ENCODE measurements at regions not wholly inside any gene's neighbourhood (a gene's known extent, or its start where the extent isn't known, plus 50 kb on each side); places are given as distances from the start of the nearest gene placed in this dataset.

- DNase-seq (ENCODE audit: low read depth in 2 of 2, low spot score in 1 of 2) = no peak
Observed at GRCh38 chr13:43983373-43983772, 103.7 kb downstream of the LACC1 start.

GRCh38 chr13:43984292-43984691 lies 104.6 kb downstream of the LACC1 start:
- DNase-seq (ENCODE audit: low read depth in 2 of 2, low spot score in 1 of 2) = no peak

DNA sequence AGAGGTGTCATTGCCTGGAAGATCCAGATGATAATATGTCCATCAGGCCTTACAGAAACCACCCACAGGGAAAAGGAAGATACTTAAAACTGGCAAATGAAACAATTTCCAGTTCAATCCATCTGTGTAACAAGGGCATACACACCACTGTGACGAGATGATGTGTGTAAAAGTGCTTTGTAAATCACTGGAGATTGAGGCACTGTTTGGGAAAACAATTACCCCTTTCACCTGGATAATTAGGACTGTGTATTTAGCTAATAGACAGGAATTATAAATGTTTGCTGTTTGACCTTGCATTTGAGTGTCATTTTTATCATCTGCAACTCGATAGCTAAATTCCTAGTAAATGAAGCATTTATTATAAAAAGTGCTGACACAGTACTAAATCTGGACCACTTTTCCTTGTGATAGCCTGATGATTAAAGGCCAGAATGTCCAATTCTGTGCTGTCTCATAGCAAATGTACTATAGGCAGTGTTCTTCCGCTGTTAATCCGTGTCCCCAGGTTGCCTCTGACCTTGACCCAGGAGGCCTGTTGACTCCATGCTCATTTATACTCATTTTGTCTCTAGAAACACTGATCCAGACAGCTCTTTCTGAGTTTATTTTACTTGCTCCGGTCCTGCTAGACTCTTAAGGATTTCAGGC lies 105.8 kb downstream of the LACC1 start:
- DNase-seq (ENCODE audit: low read depth in 2 of 2, low spot score in 1 of 2) = no peak

DNA sequence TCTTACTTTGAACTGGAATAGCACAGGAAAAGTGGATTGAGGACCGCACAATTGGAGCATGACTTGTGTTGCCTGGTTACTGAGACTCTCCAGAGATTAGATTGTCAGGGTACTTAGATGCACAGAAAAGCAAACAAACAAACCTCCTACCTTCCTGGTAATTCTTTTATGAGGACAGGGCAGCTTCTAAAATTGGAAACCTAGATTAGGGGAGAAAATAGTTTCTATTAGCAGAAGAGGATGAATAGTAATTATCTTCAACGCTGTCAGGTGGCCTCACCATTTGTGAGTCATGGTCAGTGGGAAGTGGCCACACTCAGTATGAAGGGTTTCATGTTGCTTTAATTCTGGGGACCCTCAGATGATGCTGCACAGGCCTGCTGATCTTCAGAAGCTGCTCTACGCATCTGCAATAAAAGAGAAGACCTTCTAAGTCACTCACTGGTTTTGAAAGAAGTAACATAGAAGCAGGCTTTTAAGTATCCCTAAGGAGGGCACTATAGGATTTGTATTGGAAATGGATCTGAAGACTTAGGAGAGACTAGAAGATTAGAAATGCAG lies 106.8 kb downstream of the LACC1 start:
- DNase-seq (ENCODE audit: low read depth in 2 of 2, low spot score in 1 of 2) = no peak

GRCh38 chr13:43988302-43988701 lies 108.6 kb downstream of the LACC1 start:
- DNase-seq (ENCODE audit: low read depth in 2 of 2, low spot score in 1 of 2) = no peak

GRCh38 chr13:43990021-43990420 lies 110.3 kb downstream of the LACC1 start:
- DNase-seq (ENCODE audit: low read depth in 2 of 2, low spot score in 1 of 2) = no peak

DNA sequence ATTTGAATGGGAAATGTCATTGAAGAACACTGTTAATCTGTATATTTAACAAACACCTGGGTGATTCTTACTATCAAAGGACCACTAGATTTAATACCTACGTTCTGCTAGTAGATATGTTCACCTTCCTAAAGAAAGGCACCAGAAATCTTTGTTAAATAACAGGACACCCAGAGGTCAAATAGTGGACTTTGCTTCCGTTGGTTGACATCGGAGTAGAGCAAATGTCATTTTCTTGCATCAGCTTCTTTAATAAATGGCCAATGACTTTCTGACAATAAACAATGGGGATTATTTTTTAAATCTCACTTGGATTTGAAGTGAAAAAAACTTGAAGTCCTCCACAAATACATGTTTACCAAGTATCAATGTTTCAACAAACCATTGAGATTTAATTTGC lies 111.1 kb downstream of the LACC1 start:
- DNase-seq (ENCODE audit: low read depth in 2 of 2, low spot score in 1 of 2) = no peak

DNA sequence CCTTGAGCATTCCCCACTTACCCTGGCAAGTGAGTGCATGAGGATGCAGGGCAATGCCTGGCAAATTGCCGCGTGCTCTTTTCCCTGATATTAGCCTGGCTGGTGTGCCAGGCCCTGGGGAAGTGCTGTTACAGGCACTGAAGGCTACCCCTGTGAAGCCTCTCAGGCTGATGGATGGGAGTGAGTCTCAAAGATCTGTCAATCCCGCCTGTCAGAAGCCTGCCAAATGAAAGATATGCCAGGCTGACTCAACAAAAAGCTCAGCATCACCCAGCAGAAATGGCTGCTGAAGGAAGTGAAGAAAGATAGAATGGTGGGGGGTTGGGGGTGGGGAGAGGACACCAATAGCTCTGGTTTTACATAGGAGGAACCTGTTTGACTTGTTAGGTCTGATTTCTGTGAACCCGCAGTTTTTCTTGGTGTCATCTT lies 112.1 kb downstream of the LACC1 start:
- DNase-seq (ENCODE audit: low read depth in 2 of 2, low spot score in 1 of 2) = no peak

DNA sequence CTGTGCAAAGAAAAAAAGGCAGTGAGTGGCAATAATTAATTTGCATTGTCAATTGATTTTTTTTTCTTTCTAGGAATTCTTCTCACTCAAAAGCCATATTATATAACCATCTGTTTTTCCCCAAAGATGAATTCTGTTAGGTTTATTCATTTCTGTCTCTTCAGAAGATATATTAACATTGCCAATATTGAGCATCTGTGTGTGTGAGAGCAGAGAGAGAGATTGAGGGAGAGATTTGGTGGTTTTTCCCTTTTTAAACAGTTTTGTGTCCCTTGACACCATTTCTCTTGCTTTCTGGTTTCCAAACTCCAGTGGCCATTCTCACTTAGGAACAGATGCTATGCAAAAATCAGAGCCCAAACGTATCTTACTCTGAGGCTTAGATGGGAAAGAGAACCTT lies 112.5 kb downstream of the LACC1 start:
- DNase-seq (ENCODE audit: low read depth in 2 of 2, low spot score in 1 of 2) = no peak

- no peak for DNase-seq (ENCODE audit: low read depth in 2 of 2, low spot score in 1 of 2)
Observed at GRCh38 chr13:43994999-43995859, 115.5 kb downstream of the LACC1 start.

DNA sequence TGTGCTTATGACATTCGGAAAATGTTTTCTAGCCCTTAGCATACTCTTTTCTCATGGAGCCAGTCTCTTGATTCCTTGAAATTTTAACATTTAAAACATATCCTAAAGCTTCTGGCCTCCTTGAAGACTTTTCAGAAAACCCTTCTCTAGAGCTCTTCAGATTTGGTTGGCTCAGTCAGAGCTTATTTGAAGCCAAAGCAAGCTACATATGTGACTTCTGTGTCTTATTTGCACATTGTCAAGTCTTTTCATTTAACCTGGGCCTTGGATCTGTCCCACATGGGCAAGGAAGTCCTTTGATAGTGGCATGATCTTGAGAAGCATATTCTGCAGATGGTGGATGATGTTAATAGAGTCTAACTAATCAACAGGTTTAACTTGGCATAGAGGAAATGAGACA lies 116.5 kb downstream of the LACC1 start:
- no peak for DNase-seq (ENCODE audit: low read depth in 2 of 2, low spot score in 1 of 2)

GRCh38 chr13:44003481-44003880 lies 123.8 kb downstream of the LACC1 start:
- no peak for DNase-seq (ENCODE audit: low read depth in 2 of 2, low spot score in 1 of 2)

DNA sequence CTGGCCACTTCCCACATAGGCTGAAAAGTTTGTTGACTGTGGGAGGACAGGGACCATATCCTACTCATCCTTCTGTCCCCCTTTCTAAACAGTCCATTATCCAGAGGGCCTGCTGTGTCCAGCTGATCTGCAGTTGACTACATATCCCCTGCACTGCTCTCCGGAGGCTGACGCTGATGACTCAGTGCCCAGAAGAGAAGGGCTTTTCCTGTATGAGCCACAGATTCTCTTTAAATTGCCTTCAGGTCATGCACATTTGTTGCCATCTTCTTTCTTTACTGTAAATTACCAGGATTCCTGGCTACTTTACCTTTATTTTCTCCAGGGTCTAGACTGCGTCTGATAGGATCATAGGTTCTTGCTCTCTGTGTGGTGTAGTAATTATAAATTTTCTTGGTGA lies 125.2 kb downstream of the LACC1 start:
- no peak for DNase-seq (ENCODE audit: low read depth in 2 of 2, low spot score in 1 of 2)

- no peak for DNase-seq (ENCODE audit: low read depth in 2 of 2, low spot score in 1 of 2)
Observed at GRCh38 chr13:44007451-44007850, 127.7 kb downstream of the LACC1 start.

GRCh38 chr13:44011036-44011435 lies 131.3 kb downstream of the LACC1 start:
- no peak for DNase-seq (ENCODE audit: low read depth in 2 of 2, low spot score in 1 of 2)

- DNase-seq (ENCODE audit: low read depth in 2 of 2, low spot score in 1 of 2) = no peak
Observed at GRCh38 chr13:44012910-44013757, 133.4 kb downstream of the LACC1 start.

GRCh38 chr13:44013758-44014291 lies 134.1 kb downstream of the LACC1 start:
- DNase-seq (ENCODE audit: low read depth in 2 of 2, low spot score in 1 of 2) = no peak

GRCh38 chr13:44014501-44014900 lies 134.8 kb downstream of the LACC1 start:
- DNase-seq (ENCODE audit: low read depth in 2 of 2, low spot score in 1 of 2) = no peak

GRCh38 chr13:44015118-44015517 lies 135.4 kb downstream of the LACC1 start:
- no peak for DNase-seq (ENCODE audit: low read depth in 2 of 2, low spot score in 1 of 2)

DNA sequence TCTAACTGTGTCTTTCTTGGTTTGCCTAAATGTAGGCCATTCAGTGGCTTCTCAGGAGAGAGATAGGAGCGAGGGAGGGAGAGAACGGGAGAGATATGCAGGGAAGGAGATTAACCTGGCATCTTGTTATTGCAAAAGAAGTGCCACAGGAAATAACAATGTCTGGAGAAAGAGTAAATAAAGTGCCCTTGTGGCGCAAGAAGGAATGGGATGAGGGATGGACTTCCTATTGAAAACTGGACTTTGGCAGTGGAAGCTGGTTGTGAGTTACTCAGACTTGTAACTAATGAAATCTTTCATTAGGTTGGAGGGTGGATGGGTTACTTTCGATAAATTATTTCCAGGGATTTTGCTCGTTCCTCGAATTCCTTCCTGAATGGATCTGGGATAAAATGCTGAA lies 136.1 kb downstream of the LACC1 start:
- DNase-seq (ENCODE audit: low read depth in 2 of 2, low spot score in 1 of 2) = no peak

- DNase-seq (ENCODE audit: low read depth in 2 of 2, low spot score in 1 of 2) = no peak
Observed at GRCh38 chr13:44017756-44018309, 138.1 kb downstream of the LACC1 start.

Measured in stimulated activated CD8-positive, alpha-beta memory T cell treated with anti-CD3 and anti-CD28 coated beads, Interleukin-4, amount 100 ng/mL, for 4 hours (primary cell).